ENCODE measurements at regions not wholly inside any gene's neighbourhood (a gene's known extent, or its start where the extent isn't known, plus 50 kb on each side); places are given as distances from the start of the nearest gene placed in this dataset.

GRCh38 chr7:116148108-116148507 lies 62.2 kb upstream of the TES start:
- FAIRE-seq, result no peak

GRCh38 chr7:116148626-116149025 lies 61.7 kb upstream of the TES start:
- no peak for FAIRE-seq

GRCh38 chr7:116150588-116150987 lies 59.8 kb upstream of the TES start:
- FAIRE-seq, result no peak

- FAIRE-seq, result no peak
Observed at GRCh38 chr7:116152276-116152675, 58.1 kb upstream of the TES start.

GRCh38 chr7:116153050-116153449 lies 57.3 kb upstream of the TES start:
- FAIRE-seq, result no peak

GRCh38 chr7:116159711-116160110 lies 50.6 kb upstream of the TES start:
- FAIRE-seq, result no peak
